Fibroblast of skin of scalp (primary cell): ENCODE measurements at regions not wholly inside any gene's neighbourhood (a gene's known extent, or its start where the extent isn't known, plus 50 kb on each side); places are given as distances from the start of the nearest gene placed in this dataset.
"Not testable (repeated sequence)": the region's sequence is repeated elsewhere in the genome, so short reads cannot be mapped to it uniquely, and the experiment has no call there.

Experiments used
- DNase-seq: peaks from one replicate; pipeline ENCODE4 v3.0.0-alpha.2; 2013

- DNase-seq, result peak; percentile 45
Observed at GRCh38 chr2:32874931-32875330, 71.8 kb upstream of the LTBP1 start.

GRCh38 chr2:32877587-32878510 is 68.9 kb upstream of the LTBP1 start:
- no peak for DNase-seq

- DNase-seq, result not testable (repeated sequence)
Observed at GRCh38 chr2:32879943-32880342, 66.8 kb upstream of the LTBP1 start.

- peak; percentile 61 for DNase-seq
Observed at GRCh38 chr2:32882816-32883810, 63.6 kb upstream of the LTBP1 start.

GRCh38 chr2:32884346-32884745 is 62.4 kb upstream of the LTBP1 start:
- DNase-seq, result peak; percentile 18

- not testable (repeated sequence) for DNase-seq
Observed at GRCh38 chr2:32886397-32887055, 60.2 kb upstream of the LTBP1 start.

- no peak for DNase-seq
Observed at GRCh38 chr2:32887125-32887524, 59.6 kb upstream of the LTBP1 start.

- no peak for DNase-seq
Observed at GRCh38 chr2:32894119-32894728, 52.5 kb upstream of the LTBP1 start.

GRCh38 chr2:32895424-32895823 is 51.3 kb upstream of the LTBP1 start:
- DNase-seq, result no peak
